ENCODE measurements at regions not wholly inside any gene's neighbourhood (a gene's known extent, or its start where the extent isn't known, plus 50 kb on each side); places are given as distances from the start of the nearest gene placed in this dataset.

DNA sequence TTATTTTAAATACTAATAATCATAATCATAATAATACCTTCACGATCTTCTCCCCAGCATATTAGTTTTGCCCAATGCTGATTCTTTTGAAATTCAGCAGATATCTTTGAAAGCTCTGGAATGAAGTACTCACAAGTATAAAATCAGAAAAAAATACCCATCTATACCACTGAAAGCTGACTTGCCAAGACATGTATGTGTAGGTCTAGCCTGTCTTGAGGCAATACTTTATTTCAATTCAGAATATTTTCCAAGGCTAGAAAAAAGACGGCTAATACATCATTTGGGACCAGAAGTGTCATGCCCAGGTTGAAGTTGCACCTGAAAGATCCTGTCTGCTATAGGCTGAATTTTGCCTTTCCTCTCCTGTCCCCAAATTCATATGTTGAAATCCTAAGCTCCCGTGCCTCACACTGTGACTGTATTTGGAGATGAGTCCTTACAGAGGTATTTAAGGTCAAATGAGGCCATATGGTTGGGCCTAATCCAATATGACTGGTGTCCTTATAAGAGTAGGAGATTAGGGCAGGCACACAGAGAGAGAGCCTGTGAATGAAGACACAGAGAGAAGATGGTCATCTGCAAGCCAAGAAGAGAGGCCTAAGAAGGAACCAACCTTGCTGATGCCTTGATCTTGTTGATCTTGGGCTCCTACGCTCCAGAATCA lies 255.9 kb upstream of the CMC1 start:
- TF ChIP-seq, protein P1, sequence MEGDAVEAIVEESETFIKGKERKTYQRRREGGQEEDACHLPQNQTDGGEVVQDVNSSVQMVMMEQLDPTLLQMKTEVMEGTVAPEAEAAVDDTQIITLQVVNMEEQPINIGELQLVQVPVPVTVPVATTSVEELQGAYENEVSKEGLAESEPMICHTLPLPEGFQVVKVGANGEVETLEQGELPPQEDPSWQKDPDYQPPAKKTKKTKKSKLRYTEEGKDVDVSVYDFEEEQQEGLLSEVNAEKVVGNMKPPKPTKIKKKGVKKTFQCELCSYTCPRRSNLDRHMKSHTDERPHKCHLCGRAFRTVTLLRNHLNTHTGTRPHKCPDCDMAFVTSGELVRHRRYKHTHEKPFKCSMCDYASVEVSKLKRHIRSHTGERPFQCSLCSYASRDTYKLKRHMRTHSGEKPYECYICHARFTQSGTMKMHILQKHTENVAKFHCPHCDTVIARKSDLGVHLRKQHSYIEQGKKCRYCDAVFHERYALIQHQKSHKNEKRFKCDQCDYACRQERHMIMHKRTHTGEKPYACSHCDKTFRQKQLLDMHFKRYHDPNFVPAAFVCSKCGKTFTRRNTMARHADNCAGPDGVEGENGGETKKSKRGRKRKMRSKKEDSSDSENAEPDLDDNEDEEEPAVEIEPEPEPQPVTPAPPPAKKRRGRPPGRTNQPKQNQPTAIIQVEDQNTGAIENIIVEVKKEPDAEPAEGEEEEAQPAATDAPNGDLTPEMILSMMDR (IDR thresholded peaks at IDR 0.05), result no peak
- TF ChIP-seq POLR2A (IDR thresholded peaks at IDR 0.05), result no peak

Measured in uterus (tissue), 2 donors.